HuH-7.5 (cell line): ENCODE measurements at regions not wholly inside any gene's neighbourhood (a gene's known extent, or its start where the extent isn't known, plus 50 kb on each side); places are given as distances from the start of the nearest gene placed in this dataset.
"Not testable (repeated sequence)": the region's sequence is repeated elsewhere in the genome, so short reads cannot be mapped to it uniquely, and the experiment has no call there.

Experiments
- DNase-seq: peaks from one replicate; pipeline ENCODE4 v3.0.0; 2011; ENCODE audit warnings: low spot score

DNA sequence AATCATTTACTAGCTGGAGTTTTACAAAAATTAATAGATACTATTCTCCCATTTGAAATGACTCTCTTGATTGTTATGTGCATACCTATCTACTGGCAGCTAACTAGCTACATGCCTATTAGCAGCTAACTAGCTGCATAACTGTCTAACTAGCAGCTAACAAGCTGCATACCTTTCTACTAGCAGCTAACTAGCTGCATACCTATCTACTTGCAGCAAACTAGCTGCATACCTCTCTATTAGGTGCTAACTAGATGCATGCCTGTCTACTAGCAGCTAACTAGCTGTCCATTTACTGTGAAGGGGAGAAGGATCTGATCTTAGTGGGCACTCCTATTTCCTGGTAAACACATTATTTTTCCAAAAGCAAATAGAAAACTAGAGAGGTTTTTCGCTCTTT lies 439.4 kb upstream of the PFKP start:
- no peak for DNase-seq

DNA sequence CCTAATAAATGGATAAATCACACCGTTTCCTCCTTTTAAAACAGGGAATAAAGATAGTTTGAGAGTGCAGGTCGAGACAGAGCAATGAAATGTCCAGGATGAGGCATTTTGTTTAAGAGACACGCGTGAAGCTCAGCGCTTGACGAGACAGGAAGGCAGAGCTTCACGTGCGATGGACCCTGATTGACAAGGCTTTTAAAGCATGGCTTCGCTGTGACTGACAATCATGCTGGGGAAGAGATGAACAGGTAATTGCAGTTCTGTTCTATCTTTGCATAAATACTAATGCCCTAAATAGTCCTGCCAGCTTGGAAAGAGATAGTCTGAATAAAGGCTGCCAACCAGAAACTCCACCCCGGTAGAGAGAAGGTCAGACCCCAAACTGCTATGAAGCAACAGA lies 442.3 kb upstream of the PFKP start:
- DNase-seq = no peak

- no peak for DNase-seq
Measured at GRCh38 chr10:2623675-2624274, 443.6 kb upstream of the PFKP start.

- no peak for DNase-seq
Measured at GRCh38 chr10:2620827-2621521, 446.4 kb upstream of the PFKP start.

- no peak for DNase-seq
Measured at GRCh38 chr10:2619916-2620315, 447.4 kb upstream of the PFKP start.

DNA sequence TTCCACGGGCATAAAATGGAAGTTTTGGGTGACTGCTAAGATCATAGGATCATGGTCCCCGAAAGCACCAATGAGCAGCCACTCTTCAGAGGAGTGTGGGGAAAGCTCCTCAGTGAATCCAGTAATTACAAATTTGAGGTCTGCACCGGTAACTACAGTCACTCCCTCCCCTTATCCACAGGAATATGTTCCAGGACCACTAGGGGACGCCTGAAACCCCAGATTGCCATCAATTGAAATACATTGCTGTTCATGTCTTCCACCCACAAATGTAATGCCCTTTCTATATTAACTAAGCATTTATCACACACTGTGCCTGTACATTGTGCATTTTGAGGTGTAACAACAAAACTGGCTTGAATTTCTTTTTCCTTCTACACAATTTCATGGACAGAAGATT lies 447.9 kb upstream of the PFKP start:
- DNase-seq = no peak

DNA sequence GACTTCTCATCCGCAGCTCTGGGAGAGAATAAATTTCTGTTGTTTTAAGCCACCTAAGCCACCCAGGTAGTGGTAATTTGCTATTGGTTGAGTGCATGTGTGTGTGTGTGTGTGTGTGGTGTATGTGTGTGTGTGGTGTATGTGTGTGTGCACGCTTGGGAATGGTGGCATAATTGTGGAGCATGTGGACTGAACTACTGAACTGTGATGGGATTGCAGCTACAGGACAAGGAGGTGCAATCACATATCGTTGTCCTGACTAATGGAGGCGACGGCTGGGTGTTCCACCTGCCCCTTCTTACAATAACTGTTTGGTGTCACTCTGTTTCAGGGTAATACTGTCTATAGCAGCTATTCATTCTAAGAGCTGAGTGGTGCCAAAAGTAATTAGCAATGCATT lies 448.7 kb upstream of the PFKP start:
- DNase-seq = no peak

GRCh38 chr10:2616215-2616614 lies 451.1 kb upstream of the PFKP start:
- no peak for DNase-seq

- no peak for DNase-seq
Measured at GRCh38 chr10:2611603-2612002, 455.7 kb upstream of the PFKP start.

DNA sequence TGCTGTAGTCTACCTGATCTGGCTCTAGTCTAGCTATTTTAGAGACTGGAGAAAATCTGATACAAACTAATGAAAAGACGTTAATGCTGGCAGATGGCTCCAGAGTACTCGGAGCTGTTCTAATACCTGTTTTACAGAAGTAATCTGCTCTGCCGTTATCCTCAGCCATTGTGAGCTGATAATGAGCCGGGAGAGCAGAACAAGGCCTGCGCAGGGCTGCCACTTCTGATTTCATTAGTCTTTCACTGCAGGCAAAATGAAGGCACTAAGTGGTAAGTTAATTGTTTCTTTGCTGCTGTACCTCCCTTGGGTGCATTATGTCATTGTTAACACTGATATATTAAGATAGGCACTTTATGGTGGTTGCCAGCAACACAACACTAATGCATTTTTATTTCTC lies 456.4 kb upstream of the PFKP start:
- DNase-seq = no peak

GRCh38 chr10:2604891-2605290 lies 462.5 kb upstream of the PFKP start:
- no peak for DNase-seq

DNA sequence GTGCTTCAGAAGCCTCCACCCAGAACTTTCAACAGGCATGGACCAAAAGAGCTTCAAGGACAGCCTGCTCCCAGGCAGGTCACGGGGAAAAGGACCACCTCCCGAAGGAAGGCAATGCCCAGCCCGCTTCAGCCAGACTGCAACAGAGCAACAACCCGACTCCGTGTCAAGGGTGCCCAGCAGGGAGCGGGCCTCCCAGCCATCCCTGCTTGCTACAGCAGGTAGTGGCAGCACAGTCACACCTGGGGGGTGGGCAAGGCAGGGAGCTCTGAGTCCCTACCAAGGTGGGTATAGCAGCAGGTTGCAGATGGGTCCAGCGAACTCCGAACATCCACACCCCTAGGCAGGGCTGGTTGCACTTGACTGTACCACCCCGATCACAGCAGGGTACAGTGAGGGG lies 467.8 kb upstream of the PFKP start:
- DNase-seq = no peak

- DNase-seq = no peak
Measured at GRCh38 chr10:2592360-2593160, 474.8 kb upstream of the PFKP start.

GRCh38 chr10:2589196-2589595 lies 478.2 kb upstream of the PFKP start:
- DNase-seq = no peak

GRCh38 chr10:2584385-2584784 lies 483.0 kb upstream of the PFKP start:
- DNase-seq = no peak

DNA sequence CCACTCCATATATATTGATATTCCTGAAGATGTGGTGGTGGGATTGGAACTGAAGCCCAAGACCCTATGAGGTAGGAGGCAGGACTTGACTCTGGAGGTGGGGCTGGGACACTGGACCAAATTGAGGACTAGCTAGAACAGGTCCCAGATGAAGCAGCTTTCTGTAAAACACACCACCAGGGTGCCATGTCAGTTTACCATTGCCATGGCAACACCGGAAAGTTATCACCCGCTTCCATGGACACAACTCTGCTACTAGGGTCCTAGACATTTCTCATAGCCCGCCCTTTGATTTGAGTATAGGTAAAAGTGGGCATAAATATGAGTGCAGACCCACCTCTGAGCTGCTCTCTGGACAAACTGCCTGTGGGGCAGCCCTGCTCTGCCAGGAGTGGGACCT lies 490.5 kb upstream of the PFKP start:
- no peak for DNase-seq

DNA sequence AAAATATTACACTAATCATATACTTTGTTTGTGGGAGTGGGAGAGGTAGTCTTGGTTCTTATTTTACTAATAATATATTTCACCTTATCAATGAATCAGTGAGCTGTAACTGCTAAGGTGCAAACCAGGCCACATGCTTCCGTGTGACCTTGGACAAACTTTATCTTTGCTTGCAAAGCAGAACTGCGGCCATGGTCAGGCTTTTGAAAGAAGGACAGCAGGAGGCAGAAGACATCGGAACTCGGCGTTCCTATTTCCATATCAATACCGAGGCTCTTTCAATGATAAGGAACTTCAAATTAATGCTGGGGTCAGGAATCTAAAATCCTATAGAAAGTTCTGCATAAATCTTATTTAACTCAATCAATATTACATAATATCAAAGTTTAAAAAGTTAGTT lies 491.9 kb upstream of the PFKP start:
- no peak for DNase-seq

GRCh38 chr10:2572611-2573010 lies 494.7 kb upstream of the PFKP start:
- DNase-seq = no peak

- no peak for DNase-seq
Measured at GRCh38 chr10:2556883-2557282, 510.5 kb upstream of the PFKP start.

- no peak for DNase-seq
Measured at GRCh38 chr10:2548071-2548470, 519.3 kb upstream of the PFKP start.

GRCh38 chr10:2547606-2548005 lies 519.7 kb upstream of the PFKP start:
- no peak for DNase-seq

GRCh38 chr10:2546894-2547293 lies 520.5 kb upstream of the PFKP start:
- DNase-seq = not testable (repeated sequence)

- DNase-seq = no peak
Measured at GRCh38 chr10:2543974-2544373, 523.4 kb upstream of the PFKP start.
